GM23338 (cell line): ENCODE measurements at regions not wholly inside any gene's neighbourhood (a gene's known extent, or its start where the extent isn't known, plus 50 kb on each side); places are given as distances from the start of the nearest gene placed in this dataset.

ENCODE experiments used
- ATAC-seq: fragments of 200-7000 bp; cut with Tn5 transposase; 3 replicates; pipeline ENCODE4 v1.9.1; 2020
- DNase-seq: peaks from one replicate; pipeline ENCODE4 v3.0.0-alpha.2; 2015; ENCODE audit warnings: low spot score
- H2AFZ ChIP-seq: fragments of 200-600 bp; sonication (generic); 2 replicates; pipeline ENCODE4 v1.8.0; 2016; ENCODE audit warnings: antibody characterized with exemption, mild to moderate bottlenecking, moderate library complexity
- H3F3A ChIP-seq: fragments of 200-600 bp; sonication (generic); replicated peaks from 2 replicates; pipeline ENCODE4 v1.8.0; 2017; ENCODE audit warnings: antibody characterized with exemption, mixed run types, low read depth
- H3K27ac ChIP-seq: fragments of 200-600 bp; sonication (generic); 2 replicates; pipeline ENCODE4 v1.6.1; 2016; ENCODE audit warnings: low read depth
- H3K27me3 ChIP-seq: fragments of 200-600 bp; sonication (generic); 2 replicates; pipeline ENCODE4 v1.8.0; 2016; ENCODE audit warnings: mild to moderate bottlenecking, mixed run types, moderate library complexity; ENCODE audit not compliant: insufficient read depth
- H3K36me3 ChIP-seq: fragments of 200-600 bp; sonication (generic); 2 replicates; pipeline ENCODE4 v1.8.0; 2016; ENCODE audit warnings: mild to moderate bottlenecking; ENCODE audit not compliant: insufficient read depth
- H3K4me1 ChIP-seq: fragments of 200-600 bp; sonication (generic); 2 replicates; pipeline ENCODE4 v1.8.0; 2016; ENCODE audit warnings: mild to moderate bottlenecking, moderate library complexity; ENCODE audit not compliant: insufficient read depth
- H3K4me2 ChIP-seq: fragments of 200-600 bp; sonication (generic); 2 replicates; pipeline ENCODE4 v1.7.1; 2017; ENCODE audit warnings: mixed run types
- H3K4me3 ChIP-seq: fragments of 200-600 bp; sonication (generic); 2 replicates; pipeline ENCODE4 v1.6.1; 2016; ENCODE audit warnings: mixed run types
- H3K79me2 ChIP-seq: fragments of 200-600 bp; sonication (generic); replicated peaks from 2 replicates; pipeline ENCODE4 v1.8.0; 2017; ENCODE audit warnings: mild to moderate bottlenecking; ENCODE audit not compliant: insufficient read depth
- H3K9me2 ChIP-seq: fragments of 200-600 bp; sonication (generic); 2 replicates; pipeline ENCODE4 v1.8.0; 2017; ENCODE audit not compliant: insufficient read depth
- H4K20me1 ChIP-seq: fragments of 200-600 bp; sonication (generic); replicated peaks from 2 replicates; pipeline ENCODE4 v1.8.0; 2017; ENCODE audit warnings: mild to moderate bottlenecking; ENCODE audit not compliant: insufficient read depth
- H3K27ac Mint-ChIP-seq: 2 replicates; pipeline ENCODE4 v1.8.0; 2020; ENCODE audit warnings: inconsistent platforms, mild to moderate bottlenecking, moderate library complexity, mixed read lengths
- H3K27me3 Mint-ChIP-seq: 3 replicates; pipeline ENCODE4 v1.8.0; 2022; ENCODE audit warnings: low read depth, mild to moderate bottlenecking, moderate library complexity, mixed read lengths, inconsistent platforms; ENCODE audit not compliant: insufficient read depth, poor library complexity
- H3K36me3 Mint-ChIP-seq: 3 replicates; pipeline ENCODE4 v1.8.0; 2021; ENCODE audit warnings: low read depth, mild to moderate bottlenecking, inconsistent platforms, moderate library complexity, mixed read lengths
- H3K4me1 Mint-ChIP-seq: 3 replicates; pipeline ENCODE4 v1.8.0; 2020; ENCODE audit warnings: mild to moderate bottlenecking, inconsistent platforms, mixed read lengths
- H3K4me3 Mint-ChIP-seq: 3 replicates; pipeline ENCODE4 v1.8.0; 2021; ENCODE audit warnings: moderate library complexity, mild to moderate bottlenecking, inconsistent platforms, mixed read lengths
- H3K9me3 Mint-ChIP-seq: 3 replicates; pipeline ENCODE4 v1.8.0; 2020; ENCODE audit warnings: moderate library complexity, mild to moderate bottlenecking, inconsistent platforms, mixed read lengths
- EZH2 ChIP-seq: fragments of 200-600 bp; sonication (generic); IDR thresholded peaks from one replicate; pipeline ENCODE4 v1.8.0; 2017; ENCODE audit warnings: antibody characterized with exemption, mild to moderate bottlenecking, low read depth; ENCODE audit not compliant: unreplicated experiment
- EZH2phosphoT487 ChIP-seq: fragments of 200-600 bp; sonication (generic); IDR thresholded peaks from one replicate; pipeline ENCODE4 v1.8.1; 2018; ENCODE audit warnings: antibody characterized with exemption; ENCODE audit not compliant: unreplicated experiment
- JUNB ChIP-seq: IDR thresholded peaks from one replicate; pipeline ENCODE4 v1.6.1; 2016; ENCODE audit warnings: antibody characterized with exemption; ENCODE audit not compliant: unreplicated experiment
- NANOG ChIP-seq: IDR thresholded peaks from 2 replicates; pipeline ENCODE4 v1.6.1; 2016; ENCODE audit warnings: antibody characterized with exemption, borderline replicate concordance
- ZNF331 ChIP-seq: fragments of 250-450 bp; sonication (Bioruptor Pico); IDR thresholded peaks from 2 replicates; pipeline ENCODE4 v1.5.0; 2020; ENCODE audit warnings: low read depth, mild to moderate bottlenecking, moderate library complexity
- TF ChIP-seq, protein P1 (sequence below), 2 experiments: fragments of 200-600 bp in 1 of 2; sonication (generic) in 1 of 2; conservative IDR thresholded peaks; 2 replicates each; pipeline versions ENCODE4 v1.5.1 to v1.6.1; 2016 to 2017; ENCODE audit warnings: antibody characterized with exemption in 2 of 2, low read depth in 2 of 2, mild to moderate bottlenecking in 2 of 2, moderate library complexity in 1 of 2
- TF ChIP-seq, protein P2 (sequence below): IDR thresholded peaks from 2 replicates; pipeline ENCODE4 v1.6.1; 2016; ENCODE audit warnings: antibody characterized with exemption

DNA sequence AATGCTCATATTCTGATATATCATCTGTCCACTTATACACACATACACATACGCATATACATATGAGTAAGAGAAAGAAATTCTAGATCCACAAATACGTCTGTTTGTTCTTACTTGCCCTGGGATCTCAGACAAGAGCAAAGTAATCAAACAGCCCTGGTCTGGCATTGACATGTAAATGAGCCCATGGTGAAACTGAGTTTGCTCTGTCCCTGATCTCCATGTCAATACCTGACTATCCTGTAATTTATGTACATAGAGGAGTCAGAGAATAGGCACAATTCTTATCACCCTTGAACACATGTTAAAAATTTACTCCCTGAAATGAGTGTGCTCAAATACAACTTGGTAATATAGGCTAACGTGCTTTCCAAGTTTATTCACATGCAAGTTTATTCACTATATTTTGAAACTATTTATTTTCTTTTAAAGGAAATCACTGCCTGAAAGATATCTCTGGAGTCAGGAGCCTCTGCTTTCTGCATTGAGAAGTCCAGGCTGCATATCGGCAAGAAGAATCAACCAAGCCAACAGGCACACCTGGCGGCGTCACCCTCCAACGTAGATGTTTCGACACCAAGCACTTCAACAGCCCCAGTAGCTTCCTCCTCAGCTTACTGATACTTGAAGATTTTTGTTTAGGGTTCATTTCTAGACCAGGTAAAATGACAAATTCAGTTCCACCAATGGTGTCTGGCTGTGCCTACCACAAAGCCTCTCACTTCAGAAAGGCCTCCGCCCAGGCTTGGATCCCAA, 100.6 kb downstream of the CMPK2 start:
- Histone ChIP-seq H3K79me2 (no peaks in the 10 kb centered on the region), H3K4me1 (peaks cover 22% of the 10 kb centered on the region), H2AFZ (no peak overlapping the region), H3K36me3 (no peaks in the 10 kb centered on the region), H3K9me2 (peaks cover 7% of the 10 kb centered on the region; the same call in 1 of the 2 replicates), H3K4me3 (no peak overlapping the region), H3K27me3 (no peaks in the 10 kb centered on the region), H3F3A (no peaks in the 10 kb centered on the region), H3K27ac (peak overlapping the region; percentile 48; the same call in 1 of the 2 replicates), H3K4me2 (peak overlapping the region; percentile 6; the same call in 1 of the 2 replicates), H4K20me1 (no peaks in the 10 kb centered on the region)
- peak; percentile 90 for ATAC-seq
- Mint-ChIP-seq H3K36me3 (peaks cover 6% of the 10 kb centered on the region; the same call in 2 of the 3 replicates), H3K4me1 (peaks cover 16% of the 10 kb centered on the region), H3K4me3 (no peak overlapping the region), H3K27ac (peak overlapping the region; percentile 54; the same call in 1 of the 2 replicates), H3K27me3 (peaks cover 2% of the 10 kb centered on the region), H3K9me3 (peaks cover 43% of the 10 kb centered on the region)
- TF ChIP-seq, protein P1, sequence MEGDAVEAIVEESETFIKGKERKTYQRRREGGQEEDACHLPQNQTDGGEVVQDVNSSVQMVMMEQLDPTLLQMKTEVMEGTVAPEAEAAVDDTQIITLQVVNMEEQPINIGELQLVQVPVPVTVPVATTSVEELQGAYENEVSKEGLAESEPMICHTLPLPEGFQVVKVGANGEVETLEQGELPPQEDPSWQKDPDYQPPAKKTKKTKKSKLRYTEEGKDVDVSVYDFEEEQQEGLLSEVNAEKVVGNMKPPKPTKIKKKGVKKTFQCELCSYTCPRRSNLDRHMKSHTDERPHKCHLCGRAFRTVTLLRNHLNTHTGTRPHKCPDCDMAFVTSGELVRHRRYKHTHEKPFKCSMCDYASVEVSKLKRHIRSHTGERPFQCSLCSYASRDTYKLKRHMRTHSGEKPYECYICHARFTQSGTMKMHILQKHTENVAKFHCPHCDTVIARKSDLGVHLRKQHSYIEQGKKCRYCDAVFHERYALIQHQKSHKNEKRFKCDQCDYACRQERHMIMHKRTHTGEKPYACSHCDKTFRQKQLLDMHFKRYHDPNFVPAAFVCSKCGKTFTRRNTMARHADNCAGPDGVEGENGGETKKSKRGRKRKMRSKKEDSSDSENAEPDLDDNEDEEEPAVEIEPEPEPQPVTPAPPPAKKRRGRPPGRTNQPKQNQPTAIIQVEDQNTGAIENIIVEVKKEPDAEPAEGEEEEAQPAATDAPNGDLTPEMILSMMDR (conservative IDR thresholded peaks at IDR 0.05; ENCODE audit: low read depth in 2 of 2): no peak
- peak; percentile 76; the same call in 1 of the 2 replicates for TF ChIP-seq NANOG
- DNase-seq: peak; percentile 59

DNA sequence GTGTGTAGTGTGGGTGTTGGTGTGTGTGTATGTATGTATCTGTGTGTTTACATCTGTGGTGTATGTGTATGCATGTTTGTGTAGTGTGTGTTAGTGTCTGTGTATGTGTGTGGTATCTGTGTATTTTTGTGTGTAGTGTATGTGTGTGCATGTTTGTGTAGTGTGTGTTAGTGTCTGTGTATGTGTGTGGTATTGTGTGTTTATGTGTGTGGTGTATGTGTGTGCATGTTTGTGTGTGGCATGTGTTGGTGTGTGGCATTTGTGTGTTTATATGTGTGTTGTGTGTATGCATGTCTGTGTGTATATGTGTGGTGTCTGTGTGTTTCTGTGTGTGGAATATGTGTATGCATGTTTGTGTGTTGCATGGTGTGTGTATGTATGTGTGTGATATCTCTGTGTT, 96.4 kb downstream of the CMPK2 start:
- Histone ChIP-seq H3K4me1 (peaks cover 30% of the 10 kb centered on the region), H3K9me2 (no peaks in the 10 kb centered on the region), H3K36me3 (no peaks in the 10 kb centered on the region), H3K4me3 (no peak overlapping the region), H3K79me2 (no peaks in the 10 kb centered on the region), H3K4me2 (no peak overlapping the region), H3K27ac (no peak overlapping the region), H4K20me1 (no peaks in the 10 kb centered on the region), H2AFZ (no peak overlapping the region), H3K27me3 (no peaks in the 10 kb centered on the region), H3F3A (no peaks in the 10 kb centered on the region)
- peaks cover 5% of the 10 kb centered on the region for H3K27me3 Mint-ChIP-seq
- no peak overlapping the region for H3K27ac Mint-ChIP-seq
- TF ChIP-seq, protein P1 (conservative IDR thresholded peaks at IDR 0.05; ENCODE audit: low read depth in 2 of 2): no peak
- peaks cover 41% of the 10 kb centered on the region for H3K9me3 Mint-ChIP-seq
- ATAC-seq (no peak), DNase-seq (no peak)
- peaks cover 3% of the 10 kb centered on the region; the same call in 2 of the 3 replicates for H3K36me3 Mint-ChIP-seq
- no peak overlapping the region for H3K4me3 Mint-ChIP-seq
- H3K4me1 Mint-ChIP-seq: peaks cover 26% of the 10 kb centered on the region

DNA sequence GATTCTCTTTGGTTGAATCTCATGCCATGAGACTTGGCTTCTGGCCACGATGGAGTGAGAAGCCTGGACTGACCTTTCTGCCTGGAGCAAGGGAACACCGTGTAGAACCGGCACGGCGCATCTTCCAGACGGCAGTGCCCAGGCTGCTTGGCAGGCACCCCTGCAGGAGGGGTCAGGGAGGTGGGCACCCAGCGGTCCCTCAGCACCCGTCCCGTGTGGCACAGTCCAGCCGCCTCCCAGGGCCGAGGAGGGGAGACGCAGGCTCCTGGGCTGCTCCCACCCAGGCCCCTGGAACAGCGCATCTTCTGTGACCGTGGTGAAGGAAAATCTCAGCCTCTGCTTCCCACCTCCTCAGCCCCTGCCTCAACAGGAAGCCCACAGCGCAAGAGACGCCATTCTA, 95.7 kb downstream of the CMPK2 start:
- Histone ChIP-seq H3K79me2 (no peaks in the 10 kb centered on the region), H3K4me2 (no peak overlapping the region), H3K4me1 (peaks cover 26% of the 10 kb centered on the region), H3F3A (no peaks in the 10 kb centered on the region), H3K27me3 (no peaks in the 10 kb centered on the region), H3K27ac (no peak overlapping the region), H3K36me3 (no peaks in the 10 kb centered on the region), H2AFZ (no peak overlapping the region), H3K4me3 (no peak overlapping the region), H3K9me2 (no peaks in the 10 kb centered on the region), H4K20me1 (no peaks in the 10 kb centered on the region)
- Mint-ChIP-seq H3K4me3 (no peak overlapping the region), H3K9me3 (peaks cover 35% of the 10 kb centered on the region), H3K4me1 (peaks cover 19% of the 10 kb centered on the region), H3K27me3 (peaks cover 5% of the 10 kb centered on the region), H3K27ac (no peak overlapping the region), H3K36me3 (peaks cover 3% of the 10 kb centered on the region; the same call in 2 of the 3 replicates)
- DNase-seq (no peak), ATAC-seq (no peak)
- TF ChIP-seq, protein P2, sequence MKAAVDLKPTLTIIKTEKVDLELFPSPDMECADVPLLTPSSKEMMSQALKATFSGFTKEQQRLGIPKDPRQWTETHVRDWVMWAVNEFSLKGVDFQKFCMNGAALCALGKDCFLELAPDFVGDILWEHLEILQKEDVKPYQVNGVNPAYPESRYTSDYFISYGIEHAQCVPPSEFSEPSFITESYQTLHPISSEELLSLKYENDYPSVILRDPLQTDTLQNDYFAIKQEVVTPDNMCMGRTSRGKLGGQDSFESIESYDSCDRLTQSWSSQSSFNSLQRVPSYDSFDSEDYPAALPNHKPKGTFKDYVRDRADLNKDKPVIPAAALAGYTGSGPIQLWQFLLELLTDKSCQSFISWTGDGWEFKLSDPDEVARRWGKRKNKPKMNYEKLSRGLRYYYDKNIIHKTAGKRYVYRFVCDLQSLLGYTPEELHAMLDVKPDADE: no peak
- TF ChIP-seq, protein P1 (conservative IDR thresholded peaks at IDR 0.05; ENCODE audit: low read depth in 2 of 2): no peak
- TF ChIP-seq ZNF331 (CRISPR knock-in tag) (no peak), NANOG (no peak), EZH2 (no peak), JUNB (no peak), EZH2phosphoT487 (no peak)
